Natural killer cell (primary cell): ENCODE measurements at regions not wholly inside any gene's neighbourhood (a gene's known extent, or its start where the extent isn't known, plus 50 kb on each side); places are given as distances from the start of the nearest gene placed in this dataset.
"Not testable (repeated sequence)": the region's sequence is repeated elsewhere in the genome, so short reads cannot be mapped to it uniquely, and the experiment has no call there.

Source experiments
- ATAC-seq, 3 donors: fragments of 150-1000 bp in 2 of 3; fragments of 200-7000 bp in 1 of 3; cut with Tn5 transposase; 1 replicate in 1 of 3; 2 replicates in 2 of 3; pipeline ENCODE4 v1.10.0; 2021; ENCODE audit warnings: mild to moderate bottlenecking in 2 of 3, moderate library complexity in 2 of 3
- DNase-seq, 2 donors: peaks; one replicate each; pipeline versions ENCODE4 v3.0.0 to v3.0.0-alpha.2; 2013 to 2021; ENCODE audit warnings: mixed read lengths in 1 of 2
- H3K27ac ChIP-seq: one replicate; pipeline ENCODE4 v1.5.1; 2013; ENCODE audit warnings: mild to moderate bottlenecking, low read length
- H3K27me3 ChIP-seq: one replicate; pipeline ENCODE4 v1.6.1; 2013; ENCODE audit warnings: low read length; ENCODE audit not compliant: control insufficient read depth, insufficient read depth
- H3K36me3 ChIP-seq: one replicate; pipeline ENCODE4 v1.6.1; 2013; ENCODE audit warnings: low read length; ENCODE audit not compliant: control insufficient read depth, insufficient read depth
- H3K4me1 ChIP-seq: one replicate; pipeline ENCODE4 v1.6.1; 2013; ENCODE audit warnings: low read length; ENCODE audit not compliant: control insufficient read depth, insufficient read depth
- H3K4me3 ChIP-seq: one replicate; pipeline ENCODE4 v1.5.1; 2013; ENCODE audit warnings: low read length
- H3K9me3 ChIP-seq: one replicate; pipeline ENCODE4 v1.6.1; 2013; ENCODE audit warnings: low read length; ENCODE audit not compliant: control insufficient read depth, insufficient read depth
- H3K27ac Mint-ChIP-seq, 2 donors: one replicate each; pipeline ENCODE4 v1.8.0; 2022; ENCODE audit warnings: mild to moderate bottlenecking in 2 of 2, mixed read lengths in 2 of 2, moderate library complexity in 1 of 2
- H3K27me3 Mint-ChIP-seq, 2 donors: one replicate each; pipeline ENCODE4 v1.8.0; 2022; ENCODE audit warnings: low read depth in 2 of 2, mixed read lengths in 2 of 2
- H3K36me3 Mint-ChIP-seq: one replicate; pipeline ENCODE4 v1.8.0; 2022; ENCODE audit warnings: mixed read lengths
- H3K4me1 Mint-ChIP-seq, 2 donors: one replicate each; pipeline ENCODE4 v1.8.0; 2022; ENCODE audit warnings: mixed read lengths in 2 of 2
- H3K4me3 Mint-ChIP-seq: one replicate; pipeline ENCODE4 v1.8.0; 2022; ENCODE audit warnings: mild to moderate bottlenecking, moderate library complexity, mixed read lengths
- H3K9me3 Mint-ChIP-seq, 2 donors: one replicate each; pipeline ENCODE4 v1.8.0; 2022; ENCODE audit warnings: mixed read lengths in 2 of 2
- CTCF ChIP-seq: fragments of 200-600 bp; IDR thresholded peaks from one replicate; pipeline ENCODE4 v1.8.0; 2022; ENCODE audit warnings: antibody characterized with exemption
- WGBS: methylation state at CpG from one replicate; pipeline ENCODE4 v1.1.7; 2013; ENCODE audit warnings: missing lambda C conversion rate; ENCODE audit not compliant: insufficient coverage; 5-methylcytosine and 5-hydroxymethylcytosine counted together
- intact Hi-C: fragments of 100-400 bp; cut with micrococcal nuclease; formaldehyde crosslinking; loops from one replicate; pipeline ENCODE4 v1.14.2; 2022

- H3K4me1 Mint-ChIP-seq, result no peaks in the 10 kb centered on the region
- H3K4me1 ChIP-seq, result no peaks in the 10 kb centered on the region
- H3K9me3 ChIP-seq, result no peaks in the 10 kb centered on the region
- H3K36me3 ChIP-seq, result no peaks in the 10 kb centered on the region
- intact Hi-C loops, result no loop called here
- peaks cover 4 to 11% of the 10 kb centered on the region in 2 donors for H3K9me3 Mint-ChIP-seq
- H3K27ac ChIP-seq, result no peak overlapping the region
- H3K27me3 Mint-ChIP-seq, result no peaks in the 10 kb centered on the region
- no peak for ATAC-seq
- H3K4me3 Mint-ChIP-seq, result no peak overlapping the region
- H3K27ac Mint-ChIP-seq, result no peak overlapping the region
- H3K27me3 ChIP-seq, result no peaks in the 10 kb centered on the region
- WGBS, result 83% methylated on average over 14 of the region's 16 CpGs
- H3K36me3 Mint-ChIP-seq, result no peaks in the 10 kb centered on the region
- H3K4me3 ChIP-seq, result no peak overlapping the region
- TF ChIP-seq CTCF, result no peak
- DNase-seq, result no peak
Observed at GRCh38 chr4:132809298-132810032, 339.6 kb upstream of the PCDH10 start.

GRCh38 chr4:132813061-132813460 lies 336.0 kb upstream of the PCDH10 start:
- H3K4me1 Mint-ChIP-seq, H3K27me3 ChIP-seq, H3K9me3 ChIP-seq, H3K27ac Mint-ChIP-seq, H3K27ac ChIP-seq, DNase-seq, H3K4me3 Mint-ChIP-seq, H3K4me1 ChIP-seq, H3K36me3 ChIP-seq, ATAC-seq, H3K4me3 ChIP-seq, intact Hi-C loops, H3K27me3 Mint-ChIP-seq, H3K36me3 Mint-ChIP-seq: not testable (repeated sequence)
- 100% methylated on average over 1 of the region's 2 CpGs for WGBS
- H3K9me3 Mint-ChIP-seq, result peaks cover 6 to 18% of the 10 kb centered on the region in 2 donors

GRCh38 chr4:132818091-132818490 lies 331.0 kb upstream of the PCDH10 start:
- no peak for DNase-seq
- TF ChIP-seq CTCF, result no peak
- Mint-ChIP-seq H3K9me3 (peaks cover 12 to 20% of the 10 kb centered on the region in 2 donors), H3K36me3 (peaks cover 6% of the 10 kb centered on the region), H3K4me3 (no peak overlapping the region), H3K4me1 (no peaks in the 10 kb centered on the region), H3K27me3 (no peaks in the 10 kb centered on the region), H3K27ac (no peak overlapping the region)
- intact Hi-C loops, result no loop called here
- 90% methylated on average over 15 of the region's 15 CpGs for WGBS
- Histone ChIP-seq H3K4me3 (no peak overlapping the region), H3K27ac (no peak overlapping the region), H3K9me3 (no peaks in the 10 kb centered on the region), H3K27me3 (no peaks in the 10 kb centered on the region), H3K36me3 (no peaks in the 10 kb centered on the region), H3K4me1 (no peaks in the 10 kb centered on the region)
- ATAC-seq, result no peak

- Histone ChIP-seq H3K27me3 (no peaks in the 10 kb centered on the region), H3K4me1 (no peaks in the 10 kb centered on the region), H3K36me3 (no peaks in the 10 kb centered on the region), H3K27ac (no peak overlapping the region), H3K4me3 (no peak overlapping the region), H3K9me3 (no peaks in the 10 kb centered on the region)
- H3K27me3 Mint-ChIP-seq, result no peaks in the 10 kb centered on the region
- no peak overlapping the region for H3K4me3 Mint-ChIP-seq
- ATAC-seq (no peak), DNase-seq (no peak)
- H3K27ac Mint-ChIP-seq, result no peak overlapping the region
- peaks cover 16% of the 10 kb centered on the region for H3K36me3 Mint-ChIP-seq
- intact Hi-C loops, result no loop called here
- H3K4me1 Mint-ChIP-seq, result no peaks in the 10 kb centered on the region
- peaks cover 19 to 23% of the 10 kb centered on the region in 2 donors for H3K9me3 Mint-ChIP-seq
- WGBS, result no CpG with 5 or more reads among the region's 1 CpG
- TF ChIP-seq CTCF, result no peak
Observed at GRCh38 chr4:132823419-132823818, 325.7 kb upstream of the PCDH10 start.
